ELF-1 (cell line): ENCODE measurements at regions not wholly inside any gene's neighbourhood (a gene's known extent, or its start where the extent isn't known, plus 50 kb on each side); places are given as distances from the start of the nearest gene placed in this dataset.
"Not testable (repeated sequence)": the region's sequence is repeated elsewhere in the genome, so short reads cannot be mapped to it uniquely, and the experiment has no call there.

Experiments
- DNase-seq: peaks from one replicate; pipeline ENCODE4 v3.0.0-alpha.2; 2016; ENCODE audit warnings: low read depth, low spot score

GRCh38 chr7:12985752-12986151, 298.3 kb downstream of the ARL4A start:
- no peak for DNase-seq

GRCh38 chr7:12987238-12987637, 299.8 kb downstream of the ARL4A start:
- no peak for DNase-seq

GRCh38 chr7:12990440-12990839, 303.0 kb downstream of the ARL4A start:
- no peak for DNase-seq

GRCh38 chr7:12993025-12993424, 305.6 kb downstream of the ARL4A start:
- no peak for DNase-seq

GRCh38 chr7:12995912-12996469, 308.6 kb downstream of the ARL4A start:
- DNase-seq: no peak

GRCh38 chr7:13007331-13007730, 319.9 kb downstream of the ARL4A start:
- no peak for DNase-seq

GRCh38 chr7:13009517-13009916, 322.1 kb downstream of the ARL4A start:
- no peak for DNase-seq

- DNase-seq: no peak
Observed at GRCh38 chr7:13014011-13014410, 326.6 kb downstream of the ARL4A start.

- no peak for DNase-seq
Observed at GRCh38 chr7:13016036-13016581, 328.7 kb downstream of the ARL4A start.

GRCh38 chr7:13016592-13017332, 329.3 kb downstream of the ARL4A start:
- DNase-seq: no peak

- DNase-seq: peak; percentile 79
Observed at GRCh38 chr7:13017333-13017857, 330.0 kb downstream of the ARL4A start.

GRCh38 chr7:13017881-13018280, 330.4 kb downstream of the ARL4A start:
- no peak for DNase-seq

GRCh38 chr7:13021566-13022300, 334.3 kb downstream of the ARL4A start:
- no peak for DNase-seq

GRCh38 chr7:13024121-13024674, 336.8 kb downstream of the ARL4A start:
- DNase-seq: no peak

- not testable (repeated sequence) for DNase-seq
Observed at GRCh38 chr7:13025043-13025442, 337.6 kb downstream of the ARL4A start.

- no peak for DNase-seq
Observed at GRCh38 chr7:13027321-13027720, 339.9 kb downstream of the ARL4A start.

GRCh38 chr7:13028036-13028824, 340.8 kb downstream of the ARL4A start:
- no peak for DNase-seq

GRCh38 chr7:13028825-13029099, 341.3 kb downstream of the ARL4A start:
- DNase-seq: no peak

GRCh38 chr7:13031468-13031867, 344.0 kb downstream of the ARL4A start:
- no peak for DNase-seq

GRCh38 chr7:13032084-13032483, 344.7 kb downstream of the ARL4A start:
- DNase-seq: no peak

- peak; percentile 27 for DNase-seq
Observed at GRCh38 chr7:13032576-13032975, 345.1 kb downstream of the ARL4A start.
